IPS DF 6.9 (cell line): ENCODE measurements at regions not wholly inside any gene's neighbourhood (a gene's known extent, or its start where the extent isn't known, plus 50 kb on each side); places are given as distances from the start of the nearest gene placed in this dataset.

ENCODE experiments used
- DNase-seq: peaks from one replicate; pipeline ENCODE4 v3.0.0-alpha.2; 2013; ENCODE audit warnings: low read depth, low spot score
- H3K27ac ChIP-seq: one replicate; pipeline ENCODE4 v1.5.1; 2013; ENCODE audit warnings: low read length, control low read depth
- H3K27me3 ChIP-seq: 2 replicates; pipeline ENCODE4 v1.6.1; 2013; ENCODE audit warnings: mild to moderate bottlenecking, low read length; ENCODE audit not compliant: control insufficient read depth, insufficient read depth
- H3K36me3 ChIP-seq: 2 replicates; pipeline ENCODE4 v1.6.1; 2013; ENCODE audit warnings: low read length; ENCODE audit not compliant: control insufficient read depth, insufficient read depth
- H3K4me1 ChIP-seq: 2 replicates; pipeline ENCODE4 v1.6.1; 2013; ENCODE audit warnings: low read length; ENCODE audit not compliant: control insufficient read depth, insufficient read depth
- H3K4me3 ChIP-seq: 2 replicates; pipeline ENCODE4 v1.5.1; 2013; ENCODE audit warnings: mild to moderate bottlenecking, low read length
- H3K9me3 ChIP-seq: 2 replicates; pipeline ENCODE4 v1.6.1; 2013; ENCODE audit warnings: low read length, inconsistent platforms; ENCODE audit not compliant: control insufficient read depth, insufficient read depth
- WGBS: extraction: QIAGEN DNeasy Blood & Tissue Kit; methylation state at CpG from one replicate; pipeline ENCODE4 v1.1.7; 2013; ENCODE audit warnings: mixed read lengths, missing lambda C conversion rate; ENCODE audit not compliant: insufficient read length, insufficient coverage; 5-methylcytosine and 5-hydroxymethylcytosine counted together

- no peak overlapping the region for H3K27ac ChIP-seq
- no peaks in the 10 kb centered on the region for H3K36me3 ChIP-seq
- WGBS: no CpG with 5 or more reads among the region's 11 CpGs
- no peak overlapping the region for H3K4me3 ChIP-seq
- H3K9me3 ChIP-seq: no peaks in the 10 kb centered on the region
- H3K4me1 ChIP-seq: 0 out of 2 replicates have a peak, but pooled peaks cover 1% of the 10 kb centered on the region
- no peak for DNase-seq
- H3K27me3 ChIP-seq: no peaks in the 10 kb centered on the region
Observed at GRCh38 chr22:27558658-27559371, 242.7 kb downstream of the MN1 start.

- Histone ChIP-seq H3K4me3 (no peak overlapping the region), H3K27ac (no peak overlapping the region), H3K36me3 (no peaks in the 10 kb centered on the region), H3K4me1 (no peaks in the 10 kb centered on the region), H3K9me3 (no peaks in the 10 kb centered on the region), H3K27me3 (no peaks in the 10 kb centered on the region)
- WGBS: no CpG with 5 or more reads among the region's 5 CpGs
- DNase-seq: no peak
Observed at GRCh38 chr22:27560781-27561180, 240.8 kb downstream of the MN1 start.

GRCh38 chr22:27561286-27561904 is 240.2 kb downstream of the MN1 start:
- H3K27ac ChIP-seq: no peak overlapping the region
- H3K9me3 ChIP-seq: no peaks in the 10 kb centered on the region
- H3K4me3 ChIP-seq: no peak overlapping the region
- H3K4me1 ChIP-seq: no peaks in the 10 kb centered on the region
- WGBS: no CpG with 5 or more reads among the region's 9 CpGs
- no peaks in the 10 kb centered on the region for H3K27me3 ChIP-seq
- DNase-seq: no peak
- H3K36me3 ChIP-seq: no peaks in the 10 kb centered on the region

GRCh38 chr22:27564806-27565205 is 236.8 kb downstream of the MN1 start:
- Histone ChIP-seq H3K4me1 (no peaks in the 10 kb centered on the region), H3K36me3 (no peaks in the 10 kb centered on the region), H3K27ac (no peak overlapping the region), H3K9me3 (no peaks in the 10 kb centered on the region), H3K4me3 (no peak overlapping the region), H3K27me3 (no peaks in the 10 kb centered on the region)
- DNase-seq: no peak
- WGBS: no CpG with 5 or more reads among the region's 2 CpGs

GRCh38 chr22:27566602-27567001 is 235.0 kb downstream of the MN1 start:
- H3K9me3 ChIP-seq: no peaks in the 10 kb centered on the region
- H3K27me3 ChIP-seq: no peaks in the 10 kb centered on the region
- no peaks in the 10 kb centered on the region for H3K4me1 ChIP-seq
- no peak overlapping the region for H3K27ac ChIP-seq
- WGBS: no CpG with 5 or more reads among the region's 9 CpGs
- H3K36me3 ChIP-seq: no peaks in the 10 kb centered on the region
- DNase-seq: no peak
- H3K4me3 ChIP-seq: no peak overlapping the region

- no CpG with 5 or more reads among the region's 4 CpGs for WGBS
- H3K27ac ChIP-seq: no peak overlapping the region
- no peak for DNase-seq
- H3K27me3 ChIP-seq: no peaks in the 10 kb centered on the region
- no peak overlapping the region for H3K4me3 ChIP-seq
- no peaks in the 10 kb centered on the region for H3K36me3 ChIP-seq
- no peaks in the 10 kb centered on the region for H3K9me3 ChIP-seq
- H3K4me1 ChIP-seq: no peaks in the 10 kb centered on the region
Observed at GRCh38 chr22:27568265-27568664, 233.3 kb downstream of the MN1 start.

GRCh38 chr22:27571463-27572277 is 229.9 kb downstream of the MN1 start:
- no peaks in the 10 kb centered on the region for H3K27me3 ChIP-seq
- DNase-seq: no peak
- H3K36me3 ChIP-seq: no peaks in the 10 kb centered on the region
- WGBS: no CpG with 5 or more reads among the region's 12 CpGs
- no peak overlapping the region for H3K27ac ChIP-seq
- H3K4me1 ChIP-seq: no peaks in the 10 kb centered on the region
- H3K9me3 ChIP-seq: no peaks in the 10 kb centered on the region
- H3K4me3 ChIP-seq: no peak overlapping the region

GRCh38 chr22:27572278-27572666 is 229.3 kb downstream of the MN1 start:
- Histone ChIP-seq H3K4me3 (no peak overlapping the region), H3K9me3 (no peaks in the 10 kb centered on the region), H3K27me3 (no peaks in the 10 kb centered on the region), H3K36me3 (no peaks in the 10 kb centered on the region), H3K4me1 (no peaks in the 10 kb centered on the region), H3K27ac (no peak overlapping the region)
- DNase-seq: no peak
- no CpG with 5 or more reads among the region's 2 CpGs for WGBS

GRCh38 chr22:27573280-27574001 is 228.1 kb downstream of the MN1 start:
- no peaks in the 10 kb centered on the region for H3K27me3 ChIP-seq
- H3K4me1 ChIP-seq: no peaks in the 10 kb centered on the region
- WGBS: no CpG with 5 or more reads among the region's 22 CpGs
- H3K9me3 ChIP-seq: no peaks in the 10 kb centered on the region
- no peak for DNase-seq
- no peaks in the 10 kb centered on the region for H3K36me3 ChIP-seq
- H3K4me3 ChIP-seq: no peak overlapping the region
- H3K27ac ChIP-seq: no peak overlapping the region

- Histone ChIP-seq H3K4me1 (no peaks in the 10 kb centered on the region), H3K4me3 (no peak overlapping the region), H3K36me3 (no peaks in the 10 kb centered on the region), H3K9me3 (no peaks in the 10 kb centered on the region), H3K27ac (no peak overlapping the region), H3K27me3 (no peaks in the 10 kb centered on the region)
- no CpG with 5 or more reads among the region's 7 CpGs for WGBS
- DNase-seq: no peak
Observed at GRCh38 chr22:27574002-27574366, 227.6 kb downstream of the MN1 start.
